ENCODE measurements at regions not wholly inside any gene's neighbourhood (a gene's known extent, or its start where the extent isn't known, plus 50 kb on each side); places are given as distances from the start of the nearest gene placed in this dataset.

DNA sequence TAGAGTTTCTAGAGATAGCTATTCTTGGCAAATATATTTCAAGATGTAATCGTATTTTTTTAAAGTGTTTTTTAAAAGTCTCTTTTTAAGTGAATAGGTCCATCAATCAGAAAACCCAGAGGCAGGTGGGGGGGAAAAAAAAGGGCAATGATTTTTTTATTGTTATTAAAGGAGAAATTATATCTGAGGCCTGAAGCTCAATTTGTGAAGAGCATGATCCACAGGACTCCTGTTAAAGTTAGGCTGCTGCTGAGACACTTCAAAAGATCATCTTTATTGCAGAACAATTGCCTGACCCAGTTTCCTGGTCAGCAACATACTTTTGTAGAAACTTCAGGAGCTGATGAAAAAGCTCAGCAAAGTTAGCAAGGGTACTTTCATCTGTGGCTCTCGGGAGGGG lies 326.2 kb downstream of the RASEF start:
- ChIA-PET CTCF (interaction anchor here (0.6 kb wide), 1 partner anchor 30 kb away, joined by 3 read pairs; no protein-coding TSS in a partner anchor), POLR2A (no interaction called here)
- DNase-seq (ENCODE audit: low read depth in 1 of 2, low spot score in 1 of 2) (no peak), ATAC-seq (no peak), FAIRE-seq (no peak)
- 10% methylated on average over 2 of the region's 2 CpGs for WGBS (ENCODE audit: missing lambda C conversion rate)
- Histone ChIP-seq H3K4me1 (no peaks in the 10 kb centered on the region), H3K27ac (no peak overlapping the region), H3K9me3 (no peaks in the 10 kb centered on the region), H3K4me2 (no peak overlapping the region), H3K4me3 (no peak overlapping the region)
- TF ChIP-seq HOXB13 (CRISPR knock-in tag; IDR thresholded peaks at IDR 0.05; ENCODE audit: low read depth) (no peak), GATA3 (IDR thresholded peaks at IDR 0.05; ENCODE audit: borderline replicate concordance) (no peak), CTCF (IDR thresholded peaks at IDR 0.05) (no peak), POLR2AphosphoS2 (conservative IDR thresholded peaks at IDR 0.05; ENCODE audit: low read length) (no peak)

DNA sequence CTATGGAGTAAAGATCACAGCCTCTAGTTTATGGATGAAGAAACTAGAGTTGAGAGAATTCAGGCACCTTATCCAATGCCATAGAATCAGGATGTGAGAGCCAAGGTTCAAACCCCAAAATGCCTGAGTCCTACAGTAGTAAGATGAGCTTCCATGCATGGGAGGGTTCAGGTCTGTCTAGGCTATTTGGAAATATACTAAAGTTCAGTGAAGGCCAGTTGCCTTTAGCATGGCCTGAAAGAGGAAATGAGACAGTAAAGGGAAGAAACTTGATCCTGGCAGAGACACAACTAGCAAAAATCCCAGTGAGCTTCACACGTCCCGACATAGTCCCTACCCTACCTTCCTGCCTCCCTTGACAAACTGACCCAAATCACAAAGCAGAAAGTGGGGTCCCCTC lies 317.0 kb downstream of the RASEF start:
- no peak overlapping the region for H3K27ac ChIP-seq
- H3K4me1 ChIP-seq = no peaks in the 10 kb centered on the region
- POLR2A ChIA-PET = no interaction called here
- WGBS (ENCODE audit: missing lambda C conversion rate) = 83% methylated on average over 2 of the region's 2 CpGs
- CTCF ChIA-PET = no interaction called here
- no peak overlapping the region for H3K4me3 ChIP-seq
- TF ChIP-seq ZC3H11A (IDR thresholded peaks at IDR 0.05) = no peak
- no peaks in the 10 kb centered on the region for H3K9me3 ChIP-seq
- ATAC-seq (no peak), DNase-seq (ENCODE audit: low read depth in 1 of 2, low spot score in 1 of 2) (no peak), FAIRE-seq (no peak)
- H3K4me2 ChIP-seq = no peak overlapping the region

- H3K4me2 ChIP-seq = no peak overlapping the region
- H3K4me3 ChIP-seq = no peak overlapping the region
- H3K27ac ChIP-seq = no peak overlapping the region
- no peak for DNase-seq (ENCODE audit: low read depth in 1 of 2, low spot score in 1 of 2)
- FAIRE-seq = no peak
- 61% methylated on average over 7 of the region's 7 CpGs for WGBS (ENCODE audit: missing lambda C conversion rate)
- no peak for ATAC-seq
- TF ChIP-seq, protein P1, sequence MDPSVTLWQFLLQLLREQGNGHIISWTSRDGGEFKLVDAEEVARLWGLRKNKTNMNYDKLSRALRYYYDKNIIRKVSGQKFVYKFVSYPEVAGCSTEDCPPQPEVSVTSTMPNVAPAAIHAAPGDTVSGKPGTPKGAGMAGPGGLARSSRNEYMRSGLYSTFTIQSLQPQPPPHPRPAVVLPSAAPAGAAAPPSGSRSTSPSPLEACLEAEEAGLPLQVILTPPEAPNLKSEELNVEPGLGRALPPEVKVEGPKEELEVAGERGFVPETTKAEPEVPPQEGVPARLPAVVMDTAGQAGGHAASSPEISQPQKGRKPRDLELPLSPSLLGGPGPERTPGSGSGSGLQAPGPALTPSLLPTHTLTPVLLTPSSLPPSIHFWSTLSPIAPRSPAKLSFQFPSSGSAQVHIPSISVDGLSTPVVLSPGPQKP (IDR thresholded peaks at IDR 0.05; ENCODE audit: low read depth, low read length) = no peak
- TF ChIP-seq TP53 (CRISPR knock-in tag; IDR thresholded peaks at IDR 0.05) (no peak), CTCF (IDR thresholded peaks at IDR 0.05) (no peak), ATOH8 (CRISPR knock-in tag; IDR thresholded peaks at IDR 0.05; ENCODE audit: low read depth) (no peak), NFE2L2 (conservative IDR thresholded peaks at IDR 0.05; ENCODE audit: low read length) (no peak), JUN (IDR thresholded peaks at IDR 0.05) (no peak), EHF (CRISPR knock-in tag; IDR thresholded peaks at IDR 0.05) (no peak), HOXA7 (CRISPR knock-in tag; IDR thresholded peaks at IDR 0.05) (no peak), ZFP36 (IDR thresholded peaks at IDR 0.05; ENCODE audit: borderline replicate concordance, partially characterized antibody) (no peak), POLR2AphosphoS2 (conservative IDR thresholded peaks at IDR 0.05; ENCODE audit: low read length) (no peak), REST (IDR thresholded peaks at IDR 0.05) (no peak), ZC3H11A (IDR thresholded peaks at IDR 0.05) (no peak), NR3C1 (IDR thresholded peaks at IDR 0.05) (no peak)
- TF ChIP-seq, protein P2, sequence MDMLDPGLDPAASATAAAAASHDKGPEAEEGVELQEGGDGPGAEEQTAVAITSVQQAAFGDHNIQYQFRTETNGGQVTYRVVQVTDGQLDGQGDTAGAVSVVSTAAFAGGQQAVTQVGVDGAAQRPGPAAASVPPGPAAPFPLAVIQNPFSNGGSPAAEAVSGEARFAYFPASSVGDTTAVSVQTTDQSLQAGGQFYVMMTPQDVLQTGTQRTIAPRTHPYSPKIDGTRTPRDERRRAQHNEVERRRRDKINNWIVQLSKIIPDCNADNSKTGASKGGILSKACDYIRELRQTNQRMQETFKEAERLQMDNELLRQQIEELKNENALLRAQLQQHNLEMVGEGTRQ (IDR thresholded peaks at IDR 0.05) = no peak
- no peaks in the 10 kb centered on the region for H3K9me3 ChIP-seq
- POLR2A ChIA-PET = no interaction called here
- CTCF ChIA-PET = no interaction called here
- H3K4me1 ChIP-seq = no peaks in the 10 kb centered on the region
Observed at GRCh38 chr9:82750411-82750913, 312.5 kb downstream of the RASEF start.

Measured in A549 (cell line).